GM12892 (cell line): ENCODE measurements at regions not wholly inside any gene's neighbourhood (a gene's known extent, or its start where the extent isn't known, plus 50 kb on each side); places are given as distances from the start of the nearest gene placed in this dataset.

ENCODE experiments used
- POLR2A ChIP-seq: IDR thresholded peaks from 2 replicates; pipeline ENCODE4 v1.6.1; 2011; ENCODE audit warnings: low read depth, low read length, control low read depth
- POLR2AphosphoS5 ChIP-seq: IDR thresholded peaks from 2 replicates; pipeline ENCODE4 v1.6.1; 2011; ENCODE audit warnings: low read depth, low read length, control low read depth
- TAF1 ChIP-seq: IDR thresholded peaks from 2 replicates; pipeline ENCODE4 v1.6.1; 2011; ENCODE audit warnings: low read depth, mild to moderate bottlenecking, control low read depth, low read length, borderline replicate concordance

DNA sequence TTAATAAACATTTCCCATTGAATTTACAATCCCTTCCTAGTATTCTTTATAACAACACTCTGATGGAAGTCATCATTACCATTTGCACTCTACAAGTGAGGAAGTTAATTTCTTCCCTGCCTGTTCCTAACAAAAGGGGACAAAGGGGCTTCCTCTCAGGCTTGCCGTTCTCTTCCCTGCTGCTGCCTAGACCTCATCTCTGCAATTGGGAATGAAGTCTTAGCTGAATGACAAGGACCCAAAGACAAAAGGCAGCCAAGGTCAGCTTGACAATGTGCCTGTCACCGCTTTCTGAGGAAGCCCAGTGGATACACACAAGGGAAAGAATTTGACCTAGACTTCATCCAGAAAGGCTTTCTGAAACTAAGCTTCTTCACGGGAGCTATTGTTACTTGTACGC, 416.4 kb downstream of the CMPK2 start:
- TF ChIP-seq TAF1: no peak
- no peak for TF ChIP-seq POLR2A
- no peak for TF ChIP-seq POLR2AphosphoS5
